HG03196 (cell line): ENCODE measurements at regions not wholly inside any gene's neighbourhood (a gene's known extent, or its start where the extent isn't known, plus 50 kb on each side); places are given as distances from the start of the nearest gene placed in this dataset.

Source experiments
- ATAC-seq: cut with Tn5 transposase; IDR thresholded peaks from one replicate; pipeline ENCODE4 v1.9.1; 2021; ENCODE audit not compliant: unreplicated experiment

GRCh38 chr2:118699447-118700175 is 147.8 kb downstream of the EN1 start:
- no peak for ATAC-seq

- no peak for ATAC-seq
These were observed 148.9 kb downstream of the EN1 start for GRCh38 chr2:118698564-118698963.

- no peak for ATAC-seq
These were observed 149.7 kb downstream of the EN1 start for GRCh38 chr2:118697781-118698180.

GRCh38 chr2:118696786-118697465 is 150.5 kb downstream of the EN1 start:
- no peak for ATAC-seq

GRCh38 chr2:118693287-118693822 is 154.1 kb downstream of the EN1 start:
- no peak for ATAC-seq

GRCh38 chr2:118689874-118690273 is 157.6 kb downstream of the EN1 start:
- ATAC-seq = no peak

- no peak for ATAC-seq
These were observed 158.0 kb downstream of the EN1 start for GRCh38 chr2:118689456-118689855.

- no peak for ATAC-seq
These were observed 158.4 kb downstream of the EN1 start for GRCh38 chr2:118689033-118689432.

- no peak for ATAC-seq
These were observed 159.8 kb downstream of the EN1 start for GRCh38 chr2:118687698-118688097.

GRCh38 chr2:118687192-118687591 is 160.3 kb downstream of the EN1 start:
- ATAC-seq = no peak

GRCh38 chr2:118686346-118686745 is 161.1 kb downstream of the EN1 start:
- no peak for ATAC-seq

- no peak for ATAC-seq
These were observed 164.0 kb downstream of the EN1 start for GRCh38 chr2:118683460-118683859.

GRCh38 chr2:118678985-118679384 is 168.5 kb downstream of the EN1 start:
- ATAC-seq = no peak

GRCh38 chr2:118677546-118677945 is 169.9 kb downstream of the EN1 start:
- no peak for ATAC-seq

- no peak for ATAC-seq
These were observed 171.9 kb downstream of the EN1 start for GRCh38 chr2:118675531-118675930.

GRCh38 chr2:118672571-118673158 is 174.8 kb downstream of the EN1 start:
- no peak for ATAC-seq

GRCh38 chr2:118671701-118672454 is 175.6 kb downstream of the EN1 start:
- ATAC-seq = no peak

- no peak for ATAC-seq
These were observed 176.6 kb downstream of the EN1 start for GRCh38 chr2:118670838-118671237.

GRCh38 chr2:118670276-118670675 is 177.2 kb downstream of the EN1 start:
- no peak for ATAC-seq

GRCh38 chr2:118669654-118670053 is 177.8 kb downstream of the EN1 start:
- no peak for ATAC-seq
